ENCODE measurements at regions not wholly inside any gene's neighbourhood (a gene's known extent, or its start where the extent isn't known, plus 50 kb on each side); places are given as distances from the start of the nearest gene placed in this dataset.

DNA sequence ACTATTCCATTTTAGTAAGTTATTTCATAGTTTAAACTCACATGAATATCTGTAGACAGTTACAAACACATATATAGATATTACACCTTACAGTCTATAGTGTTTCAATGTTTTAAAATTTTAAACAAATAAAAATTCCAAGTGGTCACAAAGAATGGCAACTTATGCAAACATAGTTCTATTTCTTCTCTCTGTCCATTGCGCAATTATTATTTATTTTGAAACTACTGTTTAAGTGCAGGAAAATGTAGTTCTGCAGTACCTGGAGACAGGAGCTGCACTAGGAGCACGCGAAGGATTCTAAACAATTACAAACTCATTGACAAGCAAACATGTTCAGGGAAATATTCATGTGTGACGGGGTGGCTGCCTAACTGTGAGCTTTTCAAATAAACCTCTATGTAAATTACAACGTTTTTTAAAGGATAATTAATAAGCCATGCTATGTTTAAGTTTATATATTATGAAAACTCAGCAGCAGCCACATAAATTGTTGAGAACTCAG, 312.0 kb upstream of the DUSP10 start:
- TF ChIP-seq, protein P1, sequence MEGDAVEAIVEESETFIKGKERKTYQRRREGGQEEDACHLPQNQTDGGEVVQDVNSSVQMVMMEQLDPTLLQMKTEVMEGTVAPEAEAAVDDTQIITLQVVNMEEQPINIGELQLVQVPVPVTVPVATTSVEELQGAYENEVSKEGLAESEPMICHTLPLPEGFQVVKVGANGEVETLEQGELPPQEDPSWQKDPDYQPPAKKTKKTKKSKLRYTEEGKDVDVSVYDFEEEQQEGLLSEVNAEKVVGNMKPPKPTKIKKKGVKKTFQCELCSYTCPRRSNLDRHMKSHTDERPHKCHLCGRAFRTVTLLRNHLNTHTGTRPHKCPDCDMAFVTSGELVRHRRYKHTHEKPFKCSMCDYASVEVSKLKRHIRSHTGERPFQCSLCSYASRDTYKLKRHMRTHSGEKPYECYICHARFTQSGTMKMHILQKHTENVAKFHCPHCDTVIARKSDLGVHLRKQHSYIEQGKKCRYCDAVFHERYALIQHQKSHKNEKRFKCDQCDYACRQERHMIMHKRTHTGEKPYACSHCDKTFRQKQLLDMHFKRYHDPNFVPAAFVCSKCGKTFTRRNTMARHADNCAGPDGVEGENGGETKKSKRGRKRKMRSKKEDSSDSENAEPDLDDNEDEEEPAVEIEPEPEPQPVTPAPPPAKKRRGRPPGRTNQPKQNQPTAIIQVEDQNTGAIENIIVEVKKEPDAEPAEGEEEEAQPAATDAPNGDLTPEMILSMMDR (conservative IDR thresholded peaks at IDR 0.05; ENCODE audit: low read depth, low read length), result no peak
- TF ChIP-seq EZH2 (IDR thresholded peaks at IDR 0.05; ENCODE audit: low read length, unreplicated experiment), result no peak
- no peak for TF ChIP-seq EZH2phosphoT487 (IDR thresholded peaks at IDR 0.05; ENCODE audit: borderline replicate concordance, low read length)

Measured in PC-3 (cell line).